Renal cortex interstitium (tissue), 11 donors: ENCODE measurements at regions not wholly inside any gene's neighbourhood (a gene's known extent, or its start where the extent isn't known, plus 50 kb on each side); places are given as distances from the start of the nearest gene placed in this dataset.
"Not testable (repeated sequence)": the region's sequence is repeated elsewhere in the genome, so short reads cannot be mapped to it uniquely, and the experiment has no call there.

Source experiments
- DNase-seq, 11 donors: peaks; one replicate each; pipeline ENCODE4 v3.0.0-alpha.2; 2013; ENCODE audit warnings: low read depth in 9 of 11, low spot score in 4 of 11; ENCODE audit errors: extremely low read depth in 1 of 11

DNA sequence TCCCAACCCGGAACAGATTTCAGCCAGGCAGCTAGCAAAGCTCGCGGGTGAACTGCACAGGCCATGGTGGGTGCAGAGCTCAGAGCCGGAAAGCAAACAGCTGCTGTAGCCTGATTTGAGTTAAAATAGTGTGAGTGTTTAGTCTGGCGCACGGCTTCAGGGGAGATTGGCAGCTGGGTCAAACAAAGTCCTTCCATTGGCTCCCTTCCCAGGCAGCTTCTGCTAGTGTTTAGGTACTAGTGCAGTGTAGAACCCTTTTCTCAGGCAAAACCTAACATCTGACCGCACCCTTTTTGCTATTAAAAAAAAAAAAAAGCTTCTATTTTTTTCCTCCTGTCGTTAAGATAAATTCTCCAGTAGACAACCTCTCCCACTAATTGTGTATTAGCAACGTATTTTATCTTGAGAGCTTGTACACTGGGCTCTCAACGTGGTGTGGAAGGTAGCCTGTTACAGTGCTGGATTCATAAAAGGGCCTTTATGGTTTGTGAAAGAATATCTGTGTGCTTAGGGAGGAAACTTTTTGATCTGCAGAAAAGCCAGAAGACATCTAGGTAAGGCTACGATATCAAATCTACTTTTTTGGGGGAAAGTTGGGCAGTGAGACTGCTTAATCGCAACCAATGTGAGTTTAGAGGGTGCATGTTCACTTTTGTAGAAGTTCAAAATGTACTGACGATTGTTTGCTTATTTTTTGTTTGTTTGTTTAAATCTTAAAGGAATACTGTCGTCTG lies 689.6 kb downstream of the USP25 start:
- DNase-seq: peak; percentile 49 to 88 (median 71)

DNA sequence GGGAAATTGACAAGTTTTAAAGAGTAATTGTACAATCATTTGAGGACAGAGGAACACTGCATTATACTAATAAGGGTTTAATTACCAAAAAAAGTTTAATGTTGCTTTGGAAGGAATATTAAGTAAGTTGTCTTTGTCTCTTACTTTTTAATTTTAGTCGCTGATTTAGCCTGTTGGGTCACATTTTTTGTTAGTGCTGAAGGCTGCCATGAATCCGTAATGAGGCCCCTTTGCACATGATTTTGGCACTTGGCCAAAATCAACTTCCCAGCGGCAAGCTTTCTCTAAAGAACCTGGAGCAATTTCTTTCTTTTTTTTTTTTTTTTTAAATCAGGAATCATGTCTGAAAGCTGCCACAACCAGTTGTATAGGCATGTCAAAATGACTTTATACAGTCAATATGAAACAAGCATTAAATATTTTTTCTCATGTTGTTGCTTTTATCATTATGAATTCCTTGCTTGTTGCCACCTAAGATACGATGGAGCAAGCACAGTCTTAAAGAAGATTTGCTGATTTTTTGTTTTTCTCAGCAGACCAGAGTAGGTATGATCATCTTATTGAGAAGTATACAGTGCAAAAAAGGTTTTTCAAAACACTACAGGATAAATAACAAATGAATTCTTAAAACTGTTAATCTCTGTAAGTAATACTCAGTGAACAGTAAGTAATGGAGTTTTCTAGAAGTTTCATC lies 690.4 kb downstream of the USP25 start:
- peak; percentile 55 to 83 (median 66) for DNase-seq

DNA sequence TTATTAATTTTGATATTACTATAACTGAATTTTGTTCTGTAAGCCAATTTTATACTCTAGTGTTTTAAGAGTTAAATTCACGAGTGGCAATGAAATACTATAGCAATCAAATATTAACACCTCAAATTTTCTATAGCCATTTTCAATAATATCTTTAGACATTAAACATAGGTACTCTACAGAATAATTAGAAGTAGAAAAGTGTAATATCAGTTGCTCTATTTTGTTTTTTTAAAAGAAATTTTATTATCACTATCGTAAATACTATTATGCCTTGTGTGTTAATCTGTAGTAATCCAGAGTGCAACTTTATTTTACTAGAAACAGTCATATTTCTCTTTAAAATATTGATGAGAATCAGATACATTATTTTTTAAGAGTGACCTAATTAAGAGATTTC lies 691.2 kb downstream of the USP25 start:
- DNase-seq: no peak

DNA sequence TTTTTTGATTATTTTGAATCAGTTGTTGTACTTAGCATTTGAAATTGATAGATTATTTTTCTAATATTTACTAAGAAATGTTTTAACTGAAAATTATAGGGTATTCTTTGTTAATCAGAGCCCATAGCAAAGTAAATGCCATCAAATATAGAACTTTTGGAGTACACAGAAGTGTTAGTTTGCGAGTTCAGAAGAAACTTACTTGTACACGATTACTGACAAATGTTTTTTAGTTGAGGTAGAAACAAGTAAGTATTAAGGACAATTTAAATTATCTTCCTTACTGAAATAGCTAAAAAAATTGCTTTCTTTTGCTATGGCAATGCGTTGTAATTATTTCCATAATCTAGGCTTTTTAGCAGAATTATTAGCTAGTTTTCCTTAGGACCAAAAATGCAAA lies 692.2 kb downstream of the USP25 start:
- DNase-seq: no peak

DNA sequence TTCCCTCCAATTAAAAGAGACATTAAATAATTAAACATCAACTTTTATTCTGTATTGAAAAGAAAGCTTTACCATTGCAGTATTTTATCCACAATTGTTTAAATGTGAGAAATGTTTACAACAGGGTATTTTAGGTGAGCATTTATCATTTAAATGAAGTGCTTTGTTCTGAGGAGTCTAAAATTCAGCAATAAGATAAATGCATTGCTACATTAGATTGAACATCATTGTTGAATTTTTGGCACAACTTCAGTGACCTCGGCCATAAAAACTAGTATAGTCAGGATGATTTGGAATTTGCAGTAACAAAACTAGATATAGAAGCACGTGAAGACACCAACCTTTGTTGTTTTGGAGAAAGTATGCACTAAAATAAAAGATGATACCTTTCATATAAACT lies 692.9 kb downstream of the USP25 start:
- no peak for DNase-seq

DNA sequence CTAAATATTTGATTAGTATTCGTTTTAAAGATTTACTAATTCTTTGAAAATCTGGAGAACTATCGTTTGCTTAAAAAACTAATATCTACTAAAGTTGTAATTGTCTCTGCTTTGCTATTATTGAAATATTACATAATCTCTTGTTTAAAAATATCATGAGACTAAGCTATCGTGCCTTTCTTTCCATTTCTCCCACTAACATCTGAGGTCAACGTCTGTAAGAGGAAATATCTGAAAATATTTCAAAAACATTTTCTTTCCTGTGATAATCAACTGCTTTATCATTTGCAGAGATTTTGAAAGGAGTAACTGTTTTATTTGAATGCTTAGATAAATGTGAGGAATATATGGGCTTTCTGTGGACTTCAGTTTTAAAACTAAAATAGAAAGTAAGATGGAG lies 694.1 kb downstream of the USP25 start:
- no peak for DNase-seq

DNA sequence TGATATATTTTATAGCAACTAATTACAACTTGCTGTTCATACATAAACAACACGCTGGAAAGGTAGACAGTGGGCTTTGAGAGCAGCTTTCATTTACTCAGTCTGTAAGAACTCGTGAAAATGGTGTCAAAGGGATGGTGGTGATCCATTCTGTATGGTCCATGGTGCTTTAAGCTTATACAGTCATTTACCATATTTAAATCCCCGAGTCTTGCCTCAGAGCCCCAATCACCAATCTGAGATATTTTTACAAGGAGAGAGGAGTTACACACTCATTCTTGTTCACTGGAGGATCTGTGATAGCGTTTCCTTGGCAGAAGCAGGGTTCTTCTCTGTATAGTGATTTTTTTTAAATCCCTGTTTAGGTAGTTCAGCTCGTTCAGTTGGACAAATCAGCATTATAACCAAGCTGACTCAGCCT lies 694.6 kb downstream of the USP25 start:
- DNase-seq: no peak

DNA sequence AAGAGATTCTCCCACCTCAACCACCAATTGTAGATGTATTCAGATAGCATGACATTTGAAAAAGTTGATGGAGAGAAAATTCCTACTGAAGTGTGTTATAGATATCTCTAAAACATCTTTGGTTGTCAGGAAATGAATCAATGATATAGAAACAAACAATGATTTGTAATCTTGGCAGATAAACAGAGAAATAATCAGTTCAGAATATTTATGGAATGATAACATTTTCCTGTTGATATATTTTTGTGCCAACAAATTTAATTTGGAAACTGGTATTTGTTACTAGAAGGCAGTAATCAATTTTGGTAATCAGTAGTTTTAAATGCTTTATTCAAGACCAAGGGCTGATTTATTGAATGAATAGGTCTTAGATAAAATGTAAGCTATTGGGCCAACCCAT lies 695.6 kb downstream of the USP25 start:
- no peak for DNase-seq

DNA sequence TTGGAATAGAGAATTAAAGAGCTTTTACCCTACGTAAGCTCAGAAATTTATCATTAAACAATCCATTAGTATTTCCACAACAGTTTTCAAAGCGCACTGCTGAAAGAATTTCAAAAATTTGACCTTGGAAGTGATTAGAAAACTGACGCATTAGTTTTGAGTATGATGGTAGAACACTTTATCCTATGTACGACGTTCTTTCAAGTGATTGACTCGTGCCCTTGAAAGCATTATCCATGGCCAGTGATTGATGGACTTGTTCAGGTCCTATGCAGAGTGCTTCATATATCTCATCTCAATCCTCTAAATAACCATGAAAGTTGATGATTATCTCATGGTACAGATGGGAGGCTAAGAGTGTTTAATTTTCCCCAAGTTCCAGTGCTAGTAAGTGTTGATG lies 697.2 kb downstream of the USP25 start:
- no peak for DNase-seq

DNA sequence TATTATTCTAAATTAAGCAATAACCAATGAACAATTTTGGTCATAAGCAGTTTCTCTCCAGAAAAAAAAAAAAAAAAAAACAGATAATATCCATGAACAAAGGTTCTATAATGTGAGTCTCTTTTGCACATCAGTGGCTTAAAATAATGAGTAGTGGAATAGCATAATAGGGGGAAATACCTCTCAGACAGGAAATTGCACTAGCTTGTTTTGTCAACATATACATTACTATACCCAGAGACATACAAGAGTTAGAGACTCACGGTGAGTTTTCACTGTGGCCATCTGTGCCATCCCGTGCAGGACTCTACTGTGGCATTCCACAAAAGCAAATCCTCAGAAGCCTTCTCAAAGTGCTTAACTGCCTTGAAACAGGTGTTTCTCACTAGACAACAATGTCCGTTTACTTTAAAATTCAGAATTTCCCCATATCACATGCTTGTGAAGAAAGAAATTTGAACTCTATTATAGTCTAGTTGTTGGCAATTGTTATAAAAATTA lies 697.9 kb downstream of the USP25 start:
- DNase-seq: no peak

DNA sequence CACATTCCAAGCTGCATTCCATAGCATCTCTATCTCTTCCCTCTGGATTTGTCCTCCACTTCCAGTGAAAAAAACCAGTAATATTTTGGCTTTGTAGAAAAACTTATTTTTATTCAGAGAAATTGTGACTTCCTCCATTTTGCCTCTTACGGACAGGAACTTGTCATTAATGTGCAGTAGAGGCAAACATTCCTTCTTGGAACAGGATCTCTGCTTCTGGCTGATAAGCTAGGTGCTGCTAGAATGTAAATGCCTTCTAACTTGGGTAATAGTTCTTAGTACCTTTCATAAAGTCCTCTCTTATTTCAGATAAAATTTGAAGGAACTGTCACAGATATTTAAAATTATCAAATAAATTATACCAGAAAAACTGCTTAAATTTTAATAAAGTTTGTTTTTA lies 707.8 kb downstream of the USP25 start:
- DNase-seq: no peak

DNA sequence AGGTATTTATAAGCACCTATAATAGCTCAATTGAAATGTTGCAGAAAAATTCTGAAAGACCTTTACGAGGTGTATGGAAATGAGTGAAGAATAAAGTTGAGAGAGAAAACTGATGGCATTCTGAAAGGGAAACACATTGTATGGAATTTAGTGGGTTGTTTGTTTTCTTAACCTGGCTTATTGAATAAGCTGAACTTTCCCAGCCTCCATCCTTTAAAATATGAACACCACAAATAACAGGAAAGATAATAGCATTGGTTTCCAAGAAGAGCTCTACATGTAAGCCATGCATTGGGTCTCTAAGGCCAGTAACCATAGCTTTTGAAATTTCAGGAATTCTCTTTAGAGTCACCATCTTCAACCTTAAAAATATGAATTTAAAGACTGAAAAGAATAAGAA lies 709.0 kb downstream of the USP25 start:
- no peak for DNase-seq

DNA sequence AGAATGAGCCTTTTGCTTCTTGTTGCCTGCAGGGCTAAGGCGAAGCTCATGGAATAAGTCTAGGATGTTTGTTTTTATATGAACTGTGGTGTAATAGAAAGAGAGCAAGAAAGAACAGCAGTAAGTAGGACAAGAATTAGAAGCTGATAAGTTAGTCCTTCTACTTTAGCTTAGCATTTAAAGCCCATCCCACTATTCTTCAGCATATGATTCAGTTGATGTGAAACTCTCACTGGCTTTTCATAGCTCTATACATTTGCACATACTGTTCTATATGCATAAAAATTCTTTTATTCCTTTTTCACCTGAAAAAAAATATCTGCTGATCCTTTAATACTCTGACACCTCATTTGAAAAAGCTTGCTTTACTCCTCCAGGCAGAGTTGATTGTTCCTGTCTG lies 712.0 kb downstream of the USP25 start:
- no peak for DNase-seq

DNA sequence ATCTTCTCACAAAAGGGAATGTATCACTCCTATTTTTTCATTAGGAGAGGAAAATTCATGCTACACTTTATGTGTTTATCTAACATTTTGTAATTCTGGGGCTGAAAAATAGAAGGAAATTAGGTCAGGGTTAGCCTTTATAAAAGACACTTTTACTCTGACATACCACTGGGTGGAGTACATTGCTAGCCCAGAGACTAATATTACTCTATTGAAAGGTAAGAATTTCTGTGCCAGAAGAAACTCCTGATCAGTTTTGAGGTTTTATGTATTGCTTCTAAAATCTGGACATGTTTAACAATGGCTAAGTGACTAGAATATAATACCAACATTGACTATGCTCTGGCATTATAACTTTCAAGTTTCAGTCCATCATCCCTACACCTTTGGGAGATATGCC lies 724.6 kb downstream of the USP25 start:
- no peak for DNase-seq

DNA sequence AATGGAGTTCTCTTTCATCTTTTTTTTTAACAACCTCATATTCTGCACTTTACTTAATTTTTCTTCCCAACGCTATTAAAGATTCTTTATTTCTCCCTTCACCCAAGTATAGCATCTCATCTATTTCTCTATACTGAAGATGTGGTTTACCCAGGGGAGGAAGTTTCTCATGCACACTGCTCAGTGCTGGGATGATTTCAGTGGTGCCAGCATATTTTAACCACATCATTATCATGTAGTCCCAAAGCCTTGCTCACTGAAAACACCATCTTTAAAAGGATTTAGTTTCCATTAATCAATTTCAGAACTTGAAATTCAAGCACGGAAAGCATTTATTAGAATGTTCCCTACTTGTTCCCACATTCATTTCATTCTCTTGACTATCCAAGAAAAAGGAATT lies 725.7 kb downstream of the USP25 start:
- no peak for DNase-seq

DNA sequence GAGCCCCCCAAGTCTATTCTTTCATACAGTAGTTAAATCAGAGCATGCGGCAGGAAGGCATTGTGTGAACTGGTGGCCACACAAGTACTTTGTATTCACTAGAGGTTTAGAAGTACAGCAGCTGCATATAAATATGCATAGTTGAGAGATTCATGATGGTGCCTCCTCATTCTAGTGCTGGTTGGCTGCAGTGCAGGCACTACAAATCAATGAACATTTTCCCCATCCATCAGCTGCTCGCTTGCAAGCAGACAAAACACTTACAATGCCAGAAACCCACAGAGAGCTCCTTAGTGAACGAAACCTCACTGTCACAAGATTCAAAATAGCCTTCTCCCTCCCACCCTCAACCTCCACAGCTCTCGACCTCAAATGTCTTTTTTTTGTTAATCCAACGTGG lies 726.2 kb downstream of the USP25 start:
- DNase-seq: peak in 10 of 11 donors; percentile 8 to 37 (median 18)

DNA sequence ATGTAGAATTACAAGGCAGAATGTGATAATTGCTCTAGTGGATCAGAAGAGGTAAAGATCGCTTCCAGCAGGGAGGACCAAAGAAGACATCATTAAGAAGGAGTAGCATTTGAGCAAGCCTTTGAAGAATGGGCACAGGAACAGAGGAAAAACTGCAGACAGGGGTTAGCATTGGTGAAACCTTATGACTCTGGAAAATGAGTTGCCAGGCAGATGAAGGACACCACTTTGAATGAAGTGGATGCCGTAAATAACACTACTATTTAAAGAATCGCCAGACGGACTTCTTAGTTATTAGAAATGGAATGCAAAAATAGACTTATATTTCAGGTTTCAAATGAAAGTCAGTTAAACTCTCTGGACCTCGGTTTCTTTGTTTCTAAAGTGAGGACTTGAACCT lies 727.7 kb downstream of the USP25 start:
- DNase-seq: no peak

DNA sequence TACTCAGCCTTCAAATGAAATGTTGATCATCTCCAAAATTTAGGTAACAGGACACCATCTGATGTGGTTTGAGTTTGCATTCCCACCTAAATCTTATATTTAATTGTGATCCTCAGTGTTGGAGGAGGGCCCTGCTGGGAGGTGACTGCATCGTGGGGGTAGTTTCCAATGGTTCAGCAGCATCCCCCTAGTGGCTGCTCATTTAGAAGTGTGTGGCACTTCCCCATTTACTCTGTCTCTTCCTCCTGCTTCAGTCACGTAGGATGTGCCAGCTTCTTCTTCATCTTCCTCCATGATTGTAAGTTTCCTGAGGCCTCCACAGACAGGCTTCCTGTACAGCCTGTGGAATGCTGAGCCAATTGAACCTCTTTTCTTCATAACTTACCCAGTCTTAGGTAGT lies 731.2 kb downstream of the USP25 start:
- no peak for DNase-seq

DNA sequence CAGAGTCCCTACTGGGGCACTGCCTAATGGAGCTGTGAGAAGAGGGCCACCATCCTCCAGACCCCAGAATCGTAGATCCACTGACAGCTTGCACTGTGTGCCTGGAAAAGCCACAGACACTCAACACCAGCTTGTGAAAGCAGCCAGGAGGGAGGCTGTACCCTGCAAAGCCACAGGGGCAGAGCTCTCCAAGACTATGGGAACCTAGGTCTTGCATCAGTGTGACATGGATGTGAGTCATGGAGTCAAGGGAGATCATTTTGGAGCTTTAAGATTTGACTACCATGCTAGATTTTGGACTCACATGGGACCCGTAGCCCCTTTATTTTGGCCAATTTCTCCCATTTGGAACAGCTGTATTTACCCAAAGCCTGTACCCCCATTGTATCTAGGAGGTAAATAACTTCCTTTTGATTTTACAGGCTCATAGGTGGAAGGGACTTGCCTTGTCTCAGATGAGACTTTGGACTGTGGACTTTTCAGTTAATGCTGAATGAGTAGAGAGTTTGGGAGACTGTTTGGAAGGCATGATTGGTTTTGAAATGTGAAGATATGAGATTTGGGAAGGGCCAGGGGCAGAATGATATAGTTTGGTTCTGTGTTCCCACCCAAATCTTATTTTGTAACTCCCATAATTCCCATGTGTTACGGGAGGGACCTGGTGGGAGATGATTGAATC lies 734.6 kb downstream of the USP25 start:
- DNase-seq: not testable (repeated sequence)

DNA sequence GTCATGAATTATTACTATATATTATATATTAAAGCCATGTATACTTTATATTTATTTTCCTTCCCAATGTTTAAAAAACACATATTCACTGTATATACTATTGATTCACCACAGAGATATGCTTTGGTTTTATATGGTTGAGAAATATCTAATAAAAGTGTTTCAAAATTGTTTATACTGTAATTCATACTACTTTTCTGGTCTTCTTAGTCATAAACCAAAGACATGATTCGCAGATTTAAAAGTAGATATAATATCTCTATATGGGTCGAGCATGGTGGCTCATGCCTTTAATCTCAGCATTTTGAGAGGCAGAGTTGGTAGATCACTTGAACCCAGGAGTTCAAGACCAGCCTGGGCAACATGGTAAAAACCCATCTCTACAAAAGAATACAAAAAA lies 738.4 kb downstream of the USP25 start:
- DNase-seq: no peak
